SK-N-SH (cell line): ENCODE measurements at regions not wholly inside any gene's neighbourhood (a gene's known extent, or its start where the extent isn't known, plus 50 kb on each side); places are given as distances from the start of the nearest gene placed in this dataset.

Experiments
- CTCF ChIA-PET: fragments of 300-600, 350-600 bp; formaldehyde crosslinking; extraction: SDS; loops from one replicate; lab custom pipeline; 2021; lab: Yijun Ruan, JAX
- POLR2A ChIA-PET: fragments of 350-600 bp; sonication (Branson Sonifier 250); formaldehyde crosslinking; extraction: SDS; loops from one replicate; lab custom pipeline; 2020; ENCODE audit warnings: antibody characterized with exemption, inconsistent platforms; lab: Yijun Ruan, JAX
- DNase-seq: peaks from one replicate; pipeline ENCODE4 v3.0.0; 2012
- H2AFZ ChIP-seq: fragments of 200-600 bp; sonication (generic); 2 replicates; pipeline ENCODE4 v1.8.1; 2016; ENCODE audit warnings: antibody characterized with exemption, mild to moderate bottlenecking, low read depth
- H3F3A ChIP-seq: fragments of 200-600 bp; sonication (generic); replicated peaks from 2 replicates; pipeline ENCODE3; 2016; ENCODE audit warnings: antibody characterized with exemption, mild to moderate bottlenecking; ENCODE audit not compliant: insufficient read depth
- H3K27ac ChIP-seq, 2 experiments: fragments of 200-500 bp in 1 of 2; fragments of 200-600 bp in 1 of 2; sonication (Bioruptor generic) in 1 of 2; sonication (generic), shearing (Covaris generic) in 1 of 2; 2 replicates each; pipeline versions ENCODE4 v1.5.1 to v1.6.1; 2014 to 2016; ENCODE audit warnings: low read depth in 2 of 2, inconsistent platforms in 1 of 2, low read length in 1 of 2, mild to moderate bottlenecking in 1 of 2, mixed read lengths in 1 of 2
- H3K27me3 ChIP-seq: fragments of 200-600 bp; sonication (generic), shearing (Covaris generic); 2 replicates; pipeline ENCODE4 v1.6.1; 2016; ENCODE audit warnings: mixed run types; ENCODE audit not compliant: insufficient read depth
- H3K36me3 ChIP-seq, 2 experiments: fragments of 200-500 bp in 1 of 2; fragments of 200-600 bp in 1 of 2; sonication (Bioruptor generic) in 1 of 2; sonication (generic) in 1 of 2; replicated peaks in 1 of 2; 2 replicates each; pipeline versions ENCODE3 to v1.5.1; 2014 to 2016; ENCODE audit warnings: low read length in 1 of 2, mild to moderate bottlenecking in 1 of 2; ENCODE audit not compliant: insufficient read depth in 2 of 2, control insufficient read depth in 1 of 2
- H3K4me1 ChIP-seq, 2 experiments: fragments of 200-500 bp in 1 of 2; fragments of 200-600 bp in 1 of 2; sonication (Bioruptor generic) in 1 of 2; sonication (generic), shearing (Covaris generic) in 1 of 2; 2 replicates each; pipeline versions ENCODE4 v1.5.1 to v1.6.1; 2014 to 2016; ENCODE audit warnings: low read depth in 1 of 2, low read length in 1 of 2, mixed run types in 1 of 2; ENCODE audit not compliant: insufficient read depth in 2 of 2, control insufficient read depth in 1 of 2
- H3K4me2 ChIP-seq: fragments of 200-600 bp; sonication (generic), shearing (Covaris generic); 2 replicates; pipeline ENCODE4 v1.6.1; 2017; ENCODE audit warnings: mixed run types
- H3K4me3 ChIP-seq, 2 experiments: fragments of 200-500 bp in 1 of 2; fragments of 200-600 bp in 1 of 2; sonication (Bioruptor generic) in 1 of 2; sonication (generic), shearing (Covaris generic) in 1 of 2; 2 replicates each; pipeline versions ENCODE4 v1.5.1 to v1.8.1; 2014 to 2016; ENCODE audit warnings: low read depth in 2 of 2, inconsistent platforms in 1 of 2, low read length in 1 of 2, mild to moderate bottlenecking in 1 of 2, mixed read lengths in 1 of 2, moderate library complexity in 1 of 2
- H3K79me2 ChIP-seq: fragments of 200-600 bp; sonication (generic); 2 replicates; pipeline ENCODE4 v1.8.1; 2017; ENCODE audit warnings: mild to moderate bottlenecking; ENCODE audit not compliant: insufficient read depth
- H3K9ac ChIP-seq: fragments of 200-600 bp; sonication (generic); 2 replicates; pipeline ENCODE4 v1.6.1; 2017; ENCODE audit warnings: mixed run types
- H3K9me2 ChIP-seq: fragments of 200-600 bp; sonication (generic); 2 replicates; pipeline ENCODE4 v1.6.1; 2017; ENCODE audit warnings: mixed run types
- H3K9me3 ChIP-seq: fragments of 200-600 bp; sonication (generic); 2 replicates; pipeline ENCODE4 v1.6.1; 2017; ENCODE audit warnings: mixed run types, mild to moderate bottlenecking, moderate library complexity
- H4K20me1 ChIP-seq: fragments of 200-600 bp; sonication (generic); 2 replicates; pipeline ENCODE4 v1.6.1; 2017; ENCODE audit warnings: mild to moderate bottlenecking, mixed run types; ENCODE audit not compliant: insufficient read depth
- ELF1 ChIP-seq: IDR thresholded peaks from 2 replicates; pipeline ENCODE4 v1.4.0; 2012
- EP300 ChIP-seq, 2 experiments: IDR thresholded peaks; 2 replicates each; pipeline versions ENCODE4 v1.4.0 to v1.6.1; 2012; ENCODE audit warnings: borderline replicate concordance in 1 of 2, low read depth in 1 of 2, low read length in 1 of 2
- EZH2phosphoT487 ChIP-seq: fragments of 200-600 bp; sonication (generic); IDR thresholded peaks from 2 replicates; pipeline ENCODE4 v1.6.1; 2017; ENCODE audit warnings: low read depth, mixed run types, mild to moderate bottlenecking, antibody characterized with exemption, moderate library complexity, borderline replicate concordance
- MEF2A ChIP-seq: IDR thresholded peaks from 2 replicates; pipeline ENCODE4 v1.4.0; 2012; ENCODE audit warnings: low read depth, borderline replicate concordance
- NFIC ChIP-seq: IDR thresholded peaks from 2 replicates; pipeline ENCODE4 v1.4.0; 2012; ENCODE audit warnings: borderline replicate concordance
- RAD21 ChIP-seq: IDR thresholded peaks from 2 replicates; pipeline ENCODE4 v1.6.1; 2012; ENCODE audit warnings: mild to moderate bottlenecking, low read length
- RXRA ChIP-seq: IDR thresholded peaks from 2 replicates; pipeline ENCODE4 v1.4.0; 2012; ENCODE audit warnings: low read depth, mild to moderate bottlenecking, borderline replicate concordance
- SIN3A ChIP-seq: IDR thresholded peaks from 2 replicates; pipeline ENCODE4 v1.6.1; 2012; ENCODE audit warnings: low read depth, mild to moderate bottlenecking, low read length, moderate library complexity, borderline replicate concordance
- SMC3 ChIP-seq: IDR thresholded peaks from 2 replicates; pipeline ENCODE4 v1.6.1; 2012; ENCODE audit warnings: low read depth, low read length, improper control_type of control experiment
- TEAD4 ChIP-seq: IDR thresholded peaks from 2 replicates; pipeline ENCODE4 v1.4.0; 2012; ENCODE audit warnings: mild to moderate bottlenecking, borderline replicate concordance; ENCODE audit not compliant: insufficient read depth
- YY1 ChIP-seq: IDR thresholded peaks from 2 replicates; pipeline ENCODE4 v1.4.0; 2012; ENCODE audit warnings: low read depth, mild to moderate bottlenecking
- WGBS: methylation state at CpG from one replicate; pipeline ENCODE4 v1.1.6; 2017; ENCODE audit warnings: low lambda C conversion rate; 5-methylcytosine and 5-hydroxymethylcytosine counted together
- TF ChIP-seq, protein P1 (sequence below): fragments of 150-350 bp; IDR thresholded peaks from 2 replicates; pipeline ENCODE4 v1.6.1; 2017; ENCODE audit warnings: antibody characterized with exemption, low read length, low read depth, borderline replicate concordance
- TF ChIP-seq, protein P2 (sequence below): IDR thresholded peaks from 2 replicates; pipeline ENCODE4; 2012

DNA sequence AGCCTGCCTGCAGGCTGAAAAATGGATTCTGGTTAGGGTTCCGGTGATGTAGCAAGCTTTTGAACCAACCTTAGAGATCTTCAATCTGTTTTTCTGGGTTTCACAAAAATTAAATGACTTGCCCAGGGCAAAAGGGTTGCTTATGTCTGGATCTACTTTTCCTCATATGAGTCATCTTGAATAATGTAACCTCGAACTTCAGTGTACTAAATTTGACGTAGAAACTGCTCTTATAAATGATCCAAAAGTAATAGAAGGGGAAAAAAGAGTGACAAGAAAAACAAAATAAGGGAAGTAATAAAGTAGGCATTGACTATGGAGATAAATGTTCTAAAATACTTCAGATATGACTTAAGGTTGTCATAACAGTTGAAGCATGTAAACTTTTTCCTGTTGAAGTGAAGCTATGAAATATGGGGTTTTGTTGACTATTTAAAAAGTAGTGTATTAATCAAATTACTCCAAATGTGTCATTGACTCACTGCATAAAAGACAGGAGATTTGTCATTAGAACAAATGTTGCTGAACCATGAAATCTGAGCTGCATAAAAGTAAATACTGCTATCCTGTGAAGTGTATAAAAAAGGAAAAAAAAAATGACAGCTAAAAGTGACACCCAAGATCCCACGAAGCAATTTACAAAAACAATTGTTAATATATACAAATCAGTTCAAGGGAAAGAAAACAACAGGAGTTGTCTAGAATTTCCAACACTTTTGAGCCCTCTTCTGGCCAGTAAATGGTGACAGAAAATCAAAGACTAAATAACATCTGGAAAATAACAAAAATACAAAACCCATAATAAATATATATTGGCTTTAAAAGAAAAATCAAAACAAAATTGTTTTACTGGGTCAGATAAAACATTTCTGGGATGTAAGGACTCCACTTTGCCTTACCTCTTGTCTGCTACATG, 103.6 kb upstream of the SERPINE2 start (continued):
- TF ChIP-seq MEF2A (peak; percentile 32; the same call in 1 of the 2 replicates), EP300 (IDR thresholded peaks at IDR 0.05; ENCODE audit: borderline replicate concordance in 1 of 2, low read depth in 1 of 2, low read length in 1 of 2) (0 out of 4 replicates have a peak, but pooled peaks of 1 of the 2 experiments have one; percentile 7)
- TF ChIP-seq, protein P1, sequence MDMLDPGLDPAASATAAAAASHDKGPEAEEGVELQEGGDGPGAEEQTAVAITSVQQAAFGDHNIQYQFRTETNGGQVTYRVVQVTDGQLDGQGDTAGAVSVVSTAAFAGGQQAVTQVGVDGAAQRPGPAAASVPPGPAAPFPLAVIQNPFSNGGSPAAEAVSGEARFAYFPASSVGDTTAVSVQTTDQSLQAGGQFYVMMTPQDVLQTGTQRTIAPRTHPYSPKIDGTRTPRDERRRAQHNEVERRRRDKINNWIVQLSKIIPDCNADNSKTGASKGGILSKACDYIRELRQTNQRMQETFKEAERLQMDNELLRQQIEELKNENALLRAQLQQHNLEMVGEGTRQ: no peak

DNA sequence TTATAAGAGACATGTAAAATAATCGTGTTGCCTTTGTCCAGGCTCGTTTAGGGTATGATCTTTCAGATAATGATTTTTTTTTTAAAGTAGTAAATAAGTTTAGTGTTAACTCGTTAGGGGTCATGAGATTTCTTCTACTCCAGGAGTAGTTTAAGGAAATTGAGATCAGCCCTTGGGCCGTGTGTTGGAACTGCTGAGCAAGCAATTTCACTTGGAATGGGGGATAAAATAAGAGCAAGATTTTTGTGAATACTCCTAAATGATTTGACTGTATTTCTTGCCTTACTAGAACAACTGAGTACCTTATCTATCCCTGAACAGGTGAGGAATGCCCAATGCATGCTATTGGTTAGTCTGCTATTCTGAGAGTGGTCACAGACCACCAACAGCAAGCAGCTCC, 102.2 kb upstream of the SERPINE2 start:
- Histone ChIP-seq H3K27ac (no peak overlapping the region), H3K9me2 (no peaks in the 10 kb centered on the region), H3K9ac (no peak overlapping the region), H3K36me3 (no peaks in the 10 kb centered on the region), H3K4me1 (peaks cover 0 to 34% of the 10 kb centered on the region in 2 experiments; a peak in 3 of 4 replicates), H3F3A (peaks cover 12% of the 10 kb centered on the region), H3K79me2 (no peaks in the 10 kb centered on the region), H3K9me3 (no peaks in the 10 kb centered on the region), H3K27me3 (no peaks in the 10 kb centered on the region), H3K4me3 (no peak overlapping the region), H2AFZ (no peak overlapping the region), H3K4me2 (no peak overlapping the region), H4K20me1 (no peaks in the 10 kb centered on the region)
- POLR2A ChIA-PET: no interaction called here
- no peak for DNase-seq
- TF ChIP-seq RAD21 (no peak), EP300 (IDR thresholded peaks at IDR 0.05; ENCODE audit: borderline replicate concordance in 1 of 2, low read depth in 1 of 2, low read length in 1 of 2) (no peak), ELF1 (no peak), SMC3 (no peak), EZH2phosphoT487 (no peak), NFIC (no peak), SIN3A (no peak), TEAD4 (no peak)
- WGBS: 88% methylated on average over 4 of the region's 4 CpGs
- CTCF ChIA-PET: no interaction called here

DNA sequence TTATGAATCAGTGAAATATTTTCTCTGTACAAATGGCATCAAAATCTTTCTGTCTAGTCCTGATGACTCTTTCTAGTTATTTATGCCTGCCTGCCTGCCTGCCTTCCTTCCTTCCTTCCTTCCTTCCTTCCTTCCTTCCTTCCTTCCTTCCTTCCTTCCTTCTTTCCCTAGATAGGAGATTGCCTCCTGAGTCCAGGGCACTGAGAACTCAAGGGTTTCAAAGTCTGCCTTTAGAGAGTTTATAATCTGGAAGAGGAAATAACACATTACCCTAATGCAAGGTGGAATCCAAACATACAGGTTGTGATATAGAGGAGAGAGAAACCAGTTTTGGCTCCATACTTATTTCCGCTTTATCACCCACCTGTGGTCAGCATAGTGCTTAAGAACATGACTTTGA, 98.1 kb upstream of the SERPINE2 start:
- Histone ChIP-seq H3K4me1 (peaks cover 0 to 16% of the 10 kb centered on the region in 2 experiments; a peak in 2 of 4 replicates), H4K20me1 (no peaks in the 10 kb centered on the region), H3K9me2 (no peaks in the 10 kb centered on the region), H3F3A (peaks cover 7% of the 10 kb centered on the region), H3K4me2 (no peak overlapping the region), H2AFZ (no peak overlapping the region), H3K79me2 (no peaks in the 10 kb centered on the region), H3K27me3 (no peaks in the 10 kb centered on the region), H3K27ac (no peak overlapping the region; a peak in 1 of 4 replicates), H3K9me3 (no peaks in the 10 kb centered on the region), H3K9ac (no peak overlapping the region), H3K36me3 (no peaks in the 10 kb centered on the region), H3K4me3 (no peak overlapping the region)
- CTCF ChIA-PET: no interaction called here
- WGBS: 94% methylated on average over 1 of the region's 1 CpG
- TF ChIP-seq RXRA (no peak), SMC3 (no peak), YY1 (no peak)
- TF ChIP-seq, protein P2, sequence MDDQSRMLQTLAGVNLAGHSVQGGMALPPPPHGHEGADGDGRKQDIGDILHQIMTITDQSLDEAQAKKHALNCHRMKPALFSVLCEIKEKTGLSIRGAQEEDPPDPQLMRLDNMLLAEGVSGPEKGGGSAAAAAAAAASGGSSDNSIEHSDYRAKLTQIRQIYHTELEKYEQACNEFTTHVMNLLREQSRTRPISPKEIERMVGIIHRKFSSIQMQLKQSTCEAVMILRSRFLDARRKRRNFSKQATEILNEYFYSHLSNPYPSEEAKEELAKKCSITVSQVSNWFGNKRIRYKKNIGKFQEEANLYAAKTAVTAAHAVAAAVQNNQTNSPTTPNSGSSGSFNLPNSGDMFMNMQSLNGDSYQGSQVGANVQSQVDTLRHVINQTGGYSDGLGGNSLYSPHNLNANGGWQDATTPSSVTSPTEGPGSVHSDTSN: no peak
- POLR2A ChIA-PET: no interaction called here
- DNase-seq: no peak
